OCI-LY7 (cell line): ENCODE measurements at regions not wholly inside any gene's neighbourhood (a gene's known extent, or its start where the extent isn't known, plus 50 kb on each side); places are given as distances from the start of the nearest gene placed in this dataset.

Experiments
- BruUV-seq: library from RNA; stranded (reverse); fragments of 400-500 nt; replicated peaks from 2 replicates; lab custom pipeline; 2021; lab: Mats Ljungman, UMichigan
- CTCF ChIA-PET: fragments of 300-600 bp; sonication (Branson Sonifier 250); formaldehyde crosslinking; loops from one replicate; lab custom pipeline; 2022; ENCODE audit warnings: antibody characterized with exemption; ENCODE audit not compliant: unreplicated experiment; lab: Charles Lee
- POLR2A ChIA-PET: fragments of 300-600 bp; sonication (Branson Sonifier 250); formaldehyde crosslinking; loops from one replicate; lab custom pipeline; 2022; ENCODE audit warnings: antibody characterized with exemption; lab: Charles Lee
- DNase-seq: peaks from one replicate; pipeline ENCODE4 v3.0.0-alpha.2; 2015; ENCODE audit warnings: low spot score
- H2AFZ ChIP-seq: fragments of 200-600 bp; sonication (generic), shearing (Covaris generic); 2 replicates; pipeline ENCODE4 v1.6.1; 2014; ENCODE audit warnings: mild to moderate bottlenecking, antibody characterized with exemption, low read length, moderate library complexity
- H3K27ac ChIP-seq: fragments of 200-600 bp; sonication (generic); 2 replicates; pipeline ENCODE4 v1.5.1; 2014; ENCODE audit warnings: mixed run types, low read depth, mild to moderate bottlenecking, moderate library complexity, low read length, inconsistent platforms; ENCODE audit not compliant: poor library complexity, severe bottlenecking
- H3K36me3 ChIP-seq: fragments of 200-600 bp; sonication (generic); 2 replicates; pipeline ENCODE4 v1.6.1; 2014; ENCODE audit warnings: mild to moderate bottlenecking, antibody characterized with exemption, low read length, moderate library complexity, mixed read lengths; ENCODE audit not compliant: insufficient read depth
- H3K4me1 ChIP-seq: fragments of 200-600 bp; sonication (generic); 2 replicates; pipeline ENCODE4 v1.5.1; 2014; ENCODE audit warnings: mild to moderate bottlenecking, low read length; ENCODE audit not compliant: insufficient read depth, poor library complexity, severe bottlenecking
- H3K4me2 ChIP-seq: fragments of 200-600 bp; sonication (generic); 2 replicates; pipeline ENCODE4 v1.6.1; 2014; ENCODE audit warnings: mild to moderate bottlenecking, low read length
- H3K4me3 ChIP-seq: fragments of 200-600 bp; sonication (generic); 2 replicates; pipeline ENCODE4 v1.5.1; 2014; ENCODE audit warnings: mild to moderate bottlenecking, low read depth, low read length; ENCODE audit not compliant: poor library complexity, severe bottlenecking
- H3K79me2 ChIP-seq: fragments of 200-600 bp; sonication (generic); 2 replicates; pipeline ENCODE4 v1.6.1; 2016; ENCODE audit warnings: low read depth, mild to moderate bottlenecking, low read length, moderate library complexity, mixed read lengths; ENCODE audit not compliant: insufficient read depth
- H3K9me2 ChIP-seq: fragments of 200-600 bp; sonication (generic); 2 replicates; pipeline ENCODE4 v1.6.1; 2016; ENCODE audit warnings: mild to moderate bottlenecking, low read length, mixed read lengths; ENCODE audit not compliant: insufficient read depth
- H3K9me3 ChIP-seq: fragments of 200-600 bp; sonication (generic); 2 replicates; pipeline ENCODE4 v1.6.1; 2014; ENCODE audit warnings: mild to moderate bottlenecking, mixed run types, low read length, mixed read lengths
- H4K20me1 ChIP-seq: fragments of 200-600 bp; sonication (generic); 2 replicates; pipeline ENCODE4 v1.6.1; 2014; ENCODE audit warnings: mild to moderate bottlenecking, antibody characterized with exemption, low read length, moderate library complexity, mixed read lengths; ENCODE audit not compliant: insufficient read depth
- CTCF ChIP-seq: fragments of 200-600 bp; sonication (generic); conservative IDR thresholded peaks from 2 replicates; pipeline ENCODE4 v1.5.1; 2014; ENCODE audit warnings: mild to moderate bottlenecking, antibody characterized with exemption, low read length, moderate library complexity, mixed read lengths
- EZH2phosphoT487 ChIP-seq: fragments of 200-600 bp; sonication (generic); IDR thresholded peaks from 2 replicates; pipeline ENCODE4 v1.6.1; 2018; ENCODE audit warnings: low read depth, borderline replicate concordance, mild to moderate bottlenecking, mixed run types, antibody characterized with exemption, low read length, moderate library complexity, mixed read lengths
- intact Hi-C: fragments of 100-400 bp; cut with micrococcal nuclease; formaldehyde crosslinking; loops from one replicate; pipeline ENCODE4 v1.10.0; 2022; ENCODE audit not compliant: unreplicated experiment

DNA sequence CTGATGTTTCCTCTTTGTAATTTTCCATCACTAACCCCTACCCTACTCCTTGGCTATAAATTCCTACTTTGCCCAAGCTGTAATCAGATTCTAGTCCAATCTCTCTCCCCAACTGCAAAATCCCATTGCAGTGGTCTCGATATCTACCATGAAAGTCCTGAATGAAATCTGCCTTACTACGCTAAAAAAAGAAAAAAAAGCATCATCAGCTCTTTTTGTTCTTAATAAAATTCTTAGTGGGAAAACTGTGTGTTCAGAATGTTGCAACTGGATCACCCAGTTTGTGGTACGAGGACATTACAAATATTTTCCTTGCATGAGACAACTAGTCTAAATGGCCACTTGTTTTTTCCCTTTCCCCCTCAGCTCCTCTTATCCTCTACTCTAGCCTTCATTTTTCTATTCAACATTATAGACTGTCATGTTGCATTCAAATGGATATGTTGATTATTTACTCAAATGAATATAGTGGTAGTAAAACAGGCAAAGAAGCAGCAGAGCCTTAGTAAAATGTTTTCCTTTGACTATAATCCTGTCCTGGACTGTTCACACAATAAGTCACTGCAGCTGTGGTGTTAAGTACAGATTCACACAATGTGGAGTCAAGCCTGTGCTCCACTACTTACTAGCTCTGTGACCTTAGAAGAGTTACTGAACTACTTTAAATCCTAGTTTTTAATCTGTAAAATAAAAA is 527.1 kb upstream of the MARCKS start:
- DNase-seq = no peak
- ChIA-PET POLR2A (interaction anchor here (0.7 kb wide), 2 partner anchors 11 to 1797 kb away, joined by 3 read pairs; no protein-coding TSS in a partner anchor), CTCF (no interaction called here)
- H3K4me1 ChIP-seq = no peaks in the 10 kb centered on the region
- H3K9me2 ChIP-seq = no peaks in the 10 kb centered on the region
- intact Hi-C loops = no loop called here
- TF ChIP-seq EZH2phosphoT487 = no peak
- TF ChIP-seq CTCF = no peak
- H3K9me3 ChIP-seq = no peaks in the 10 kb centered on the region
- no peak overlapping the region for H3K4me2 ChIP-seq
- no peak overlapping the region for H3K27ac ChIP-seq
- BruUV-seq = no TSS peak
- H2AFZ ChIP-seq = no peak overlapping the region
- no peaks in the 10 kb centered on the region for H3K79me2 ChIP-seq
- H3K4me3 ChIP-seq = no peak overlapping the region
- H3K36me3 ChIP-seq = no peaks in the 10 kb centered on the region
- H4K20me1 ChIP-seq = no peaks in the 10 kb centered on the region

DNA sequence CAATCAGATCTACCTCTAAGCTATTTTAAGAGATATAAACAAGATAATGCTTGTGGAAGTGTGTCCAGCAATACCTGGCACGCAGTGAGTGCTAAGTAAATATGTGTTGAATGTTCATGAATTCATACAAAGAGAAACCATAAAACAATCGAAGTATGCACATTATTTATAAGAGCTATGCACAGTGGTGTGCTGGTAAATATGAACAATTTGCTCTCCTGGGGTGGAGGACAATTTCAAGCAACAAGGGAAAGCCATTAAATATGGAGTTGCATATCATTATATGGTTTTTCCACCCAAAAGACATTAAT is 526.6 kb upstream of the MARCKS start:
- Histone ChIP-seq H3K4me1 (no peaks in the 10 kb centered on the region), H3K4me3 (no peak overlapping the region), H4K20me1 (no peaks in the 10 kb centered on the region), H3K9me2 (no peaks in the 10 kb centered on the region), H2AFZ (no peak overlapping the region), H3K4me2 (no peak overlapping the region), H3K79me2 (no peaks in the 10 kb centered on the region), H3K9me3 (no peaks in the 10 kb centered on the region), H3K27ac (no peak overlapping the region), H3K36me3 (no peaks in the 10 kb centered on the region)
- intact Hi-C loops = no loop called here
- DNase-seq = no peak
- TF ChIP-seq EZH2phosphoT487 = no peak
- no peak for TF ChIP-seq CTCF
- BruUV-seq = no TSS peak
- ChIA-PET POLR2A (interaction anchor here (0.7 to 0.9 kb wide), 3 partner anchors 9 to 1797 kb away, joined by 3 read pairs; no protein-coding TSS in a partner anchor), CTCF (no interaction called here)

GRCh38 chr6:113331021-113331420 is 526.1 kb upstream of the MARCKS start:
- Histone ChIP-seq H3K4me3 (no peak overlapping the region), H4K20me1 (no peaks in the 10 kb centered on the region), H3K79me2 (no peaks in the 10 kb centered on the region), H3K36me3 (no peaks in the 10 kb centered on the region), H3K9me2 (no peaks in the 10 kb centered on the region), H3K9me3 (no peaks in the 10 kb centered on the region), H2AFZ (no peak overlapping the region), H3K4me1 (no peaks in the 10 kb centered on the region), H3K27ac (no peak overlapping the region), H3K4me2 (no peak overlapping the region)
- no peak for TF ChIP-seq EZH2phosphoT487
- TF ChIP-seq CTCF = no peak
- CTCF ChIA-PET = no interaction called here
- DNase-seq = no peak
- intact Hi-C loops = no loop called here
- POLR2A ChIA-PET = interaction anchor here (0.7 to 0.9 kb wide), 2 partner anchors 10 to 1797 kb away, joined by 3 read pairs; no protein-coding TSS in a partner anchor
- BruUV-seq = no TSS peak
